H9 (cell line): ENCODE measurements at regions not wholly inside any gene's neighbourhood (a gene's known extent, or its start where the extent isn't known, plus 50 kb on each side); places are given as distances from the start of the nearest gene placed in this dataset.

Experiments
- DNase-seq: peaks from one replicate; pipeline ENCODE4 v3.0.0-alpha.2; 2017
- H2AFZ ChIP-seq: one replicate; pipeline ENCODE4 v1.6.1; 2013; ENCODE audit warnings: mild to moderate bottlenecking, low read length, control low read depth, moderate library complexity
- H2AK5ac ChIP-seq: 2 replicates; pipeline ENCODE4 v1.6.1; 2013; ENCODE audit warnings: low read length, control low read depth, mixed read lengths; ENCODE audit not compliant: insufficient read length
- H2BK120ac ChIP-seq: one replicate; pipeline ENCODE4 v1.6.1; 2013; ENCODE audit warnings: low read depth, mild to moderate bottlenecking, low read length, control low read depth, inconsistent platforms; ENCODE audit not compliant: poor library complexity, severe bottlenecking
- H2BK12ac ChIP-seq: 2 replicates; pipeline ENCODE4 v1.6.1; 2013; ENCODE audit warnings: low read length, control low read depth, mixed read lengths, low read depth; ENCODE audit not compliant: insufficient read length
- H2BK15ac ChIP-seq: 2 replicates; pipeline ENCODE4 v1.6.1; 2013; ENCODE audit warnings: low read depth, low read length, control low read depth
- H2BK20ac ChIP-seq: one replicate; pipeline ENCODE4 v1.6.1; 2013; ENCODE audit warnings: low read depth, mild to moderate bottlenecking, low read length, control low read depth, inconsistent platforms; ENCODE audit not compliant: poor library complexity, severe bottlenecking
- H2BK5ac ChIP-seq: 2 replicates; pipeline ENCODE4 v1.6.1; 2013; ENCODE audit warnings: low read length, control low read depth, mixed read lengths; ENCODE audit not compliant: insufficient read length
- H3K14ac ChIP-seq: 2 replicates; pipeline ENCODE4 v1.6.1; 2013; ENCODE audit warnings: low read length, control low read depth; ENCODE audit not compliant: insufficient read depth
- H3K18ac ChIP-seq: 2 replicates; pipeline ENCODE4 v1.6.1; 2013; ENCODE audit warnings: low read depth, mild to moderate bottlenecking, mixed read lengths, low read length, control low read depth; ENCODE audit not compliant: insufficient read length
- H3K23ac ChIP-seq: 2 replicates; pipeline ENCODE4 v1.6.1; 2013; ENCODE audit warnings: low read length, control low read depth, mixed read lengths, low read depth; ENCODE audit not compliant: insufficient read length
- H3K23me2 ChIP-seq: 2 replicates; pipeline ENCODE4 v1.6.1; 2013; ENCODE audit warnings: low read depth, mild to moderate bottlenecking, mixed read lengths, low read length, control low read depth; ENCODE audit not compliant: insufficient read length, poor library complexity, severe bottlenecking
- H3K27ac ChIP-seq: 2 replicates; pipeline ENCODE4 v1.5.1; 2013; ENCODE audit warnings: low read length, control low read depth, mixed read lengths, low read depth; ENCODE audit not compliant: insufficient read length
- H3K27me3 ChIP-seq: 2 replicates; pipeline ENCODE4 v1.6.1; 2013; ENCODE audit warnings: low read length, control low read depth, inconsistent platforms; ENCODE audit not compliant: insufficient read depth
- H3K4ac ChIP-seq: 2 replicates; pipeline ENCODE4 v1.6.1; 2013; ENCODE audit warnings: low read depth, mild to moderate bottlenecking, control low read depth, inconsistent platforms, low read length, moderate library complexity
- H3K4me1 ChIP-seq: 2 replicates; pipeline ENCODE4 v1.6.1; 2013; ENCODE audit warnings: low read length, control low read depth, inconsistent platforms; ENCODE audit not compliant: insufficient read depth
- H3K4me2 ChIP-seq: 2 replicates; pipeline ENCODE4 v1.6.1; 2013; ENCODE audit warnings: low read length, control low read depth, mixed read lengths; ENCODE audit not compliant: insufficient read length, insufficient read depth
- H3K56ac ChIP-seq: 2 replicates; pipeline ENCODE4 v1.6.1; 2013; ENCODE audit warnings: low read depth, mild to moderate bottlenecking, mixed read lengths, low read length, control low read depth; ENCODE audit not compliant: insufficient read length
- H3K79me1 ChIP-seq: 2 replicates; pipeline ENCODE4 v1.6.1; 2013; ENCODE audit warnings: low read depth, mild to moderate bottlenecking, moderate library complexity, low read length, control low read depth, inconsistent platforms; ENCODE audit not compliant: insufficient read depth, poor library complexity, severe bottlenecking
- H3K79me2 ChIP-seq: 2 replicates; pipeline ENCODE4 v1.6.1; 2013; ENCODE audit warnings: low read length, control low read depth, inconsistent platforms; ENCODE audit not compliant: insufficient read depth
- H3K9ac ChIP-seq: 2 replicates; pipeline ENCODE4 v1.6.1; 2013; ENCODE audit warnings: low read length, control low read depth, mixed read lengths; ENCODE audit not compliant: insufficient read length; ENCODE audit errors: extremely low read depth
- H3K9me3 ChIP-seq: one replicate; pipeline ENCODE4 v1.6.1; 2013; ENCODE audit warnings: low read depth, low read length, inconsistent platforms; ENCODE audit not compliant: control insufficient read depth
- H3T11ph ChIP-seq: one replicate; pipeline ENCODE4 v1.6.1; 2013; ENCODE audit warnings: mild to moderate bottlenecking, low read length, control low read depth, inconsistent platforms
- H4K20me1 ChIP-seq: one replicate; pipeline ENCODE4 v1.6.1; 2013; ENCODE audit not compliant: control insufficient read depth, insufficient read length, insufficient read depth
- H4K5ac ChIP-seq: 2 replicates; pipeline ENCODE4 v1.6.1; 2013; ENCODE audit warnings: low read depth, mild to moderate bottlenecking, mixed read lengths, low read length, control low read depth; ENCODE audit not compliant: insufficient read length
- H4K8ac ChIP-seq: replicated peaks from 2 replicates; pipeline ENCODE4 v1.6.1; 2013; ENCODE audit warnings: low read length, control low read depth, mixed read lengths, low read depth; ENCODE audit not compliant: insufficient read length
- H4K91ac ChIP-seq: 2 replicates; pipeline ENCODE4 v1.6.1; 2013; ENCODE audit warnings: low read depth, mild to moderate bottlenecking, moderate library complexity, mixed read lengths, low read length, control low read depth; ENCODE audit not compliant: insufficient read length
- H3K27ac Mint-ChIP-seq, 3 experiments: 2 replicates in 2 of 3; 3 replicates in 1 of 3; pipeline ENCODE4 v1.8.0; 2020 to 2021; ENCODE audit warnings: mixed read lengths in 3 of 3, mild to moderate bottlenecking in 1 of 3, moderate library complexity in 1 of 3
- H3K27me3 Mint-ChIP-seq: 2 replicates; pipeline ENCODE4 v1.8.0; 2021; ENCODE audit warnings: low read depth, mild to moderate bottlenecking, moderate library complexity, mixed read lengths
- H3K36me3 Mint-ChIP-seq, 3 experiments: 2 replicates in 2 of 3; 3 replicates in 1 of 3; pipeline ENCODE4 v1.8.0; 2020 to 2021; ENCODE audit warnings: low read depth in 3 of 3, mixed read lengths in 3 of 3; ENCODE audit not compliant: insufficient read depth in 1 of 3
- H3K4me1 Mint-ChIP-seq, 2 experiments: 2 replicates each; pipeline ENCODE4 v1.8.0; 2020; ENCODE audit warnings: mixed read lengths in 2 of 2
- H3K4me3 Mint-ChIP-seq, 2 experiments: 2 replicates in 1 of 2; 3 replicates in 1 of 2; pipeline ENCODE4 v1.8.0; 2020 to 2021; ENCODE audit warnings: mild to moderate bottlenecking in 2 of 2, mixed read lengths in 2 of 2, moderate library complexity in 1 of 2
- H3K9me3 Mint-ChIP-seq, 2 experiments: 2 replicates in 1 of 2; 3 replicates in 1 of 2; pipeline ENCODE4 v1.8.0; 2020; ENCODE audit warnings: mild to moderate bottlenecking in 2 of 2, mixed read lengths in 2 of 2, moderate library complexity in 1 of 2
- WGBS: extraction: QIAGEN DNeasy Blood & Tissue Kit; methylation state at CpG from one replicate; pipeline ENCODE4 v1.1.7; 2013; ENCODE audit warnings: missing lambda C conversion rate, low lambda C conversion rate, mixed read lengths; ENCODE audit not compliant: insufficient read length; ENCODE audit errors: extremely low coverage; 5-methylcytosine and 5-hydroxymethylcytosine counted together
- TF ChIP-seq, protein P1 (sequence below): fragments of 200-600 bp; sonication (generic); conservative IDR thresholded peaks from 3 replicates; pipeline ENCODE4 v1.8.0; 2021; ENCODE audit warnings: antibody characterized with exemption, mild to moderate bottlenecking

DNA sequence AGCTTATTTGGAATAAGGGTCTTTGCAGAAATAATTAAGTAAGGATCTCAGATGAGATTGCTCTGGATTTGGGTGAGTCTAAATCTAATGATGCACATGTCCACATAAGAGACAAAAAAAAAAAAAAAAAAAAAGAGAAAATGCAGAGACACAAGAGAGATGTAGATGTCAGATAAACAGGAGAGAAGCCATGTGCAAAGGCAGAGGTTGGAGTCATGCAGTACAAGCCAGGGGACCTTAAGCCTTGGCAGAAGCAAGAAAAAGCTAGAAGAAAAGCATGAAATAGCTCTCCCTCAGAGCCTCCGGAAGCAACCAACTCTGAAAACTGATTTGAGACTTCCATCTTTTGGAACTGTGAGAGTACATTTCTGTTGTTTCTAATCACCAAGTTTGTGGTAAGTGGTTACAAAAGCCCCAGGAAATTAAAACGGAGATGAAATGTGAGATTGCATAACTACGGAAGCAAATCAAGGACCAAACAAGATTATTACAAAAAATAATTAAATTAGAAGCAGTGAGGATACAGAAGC is 1304.0 kb upstream of the SEL1L start:
- Histone ChIP-seq H2AFZ (no peak overlapping the region), H2BK15ac (no peak overlapping the region), H2BK20ac (no peak overlapping the region), H3K79me1 (no peaks in the 10 kb centered on the region), H3K18ac (no peak overlapping the region), H3K27ac (no peak overlapping the region), H3K9me3 (no peaks in the 10 kb centered on the region), H4K5ac (no peak overlapping the region), H3K14ac (no peak overlapping the region), H3K56ac (no peak overlapping the region), H4K91ac (no peak overlapping the region), H3K23ac (no peak overlapping the region), H2BK120ac (no peak overlapping the region), H3K79me2 (no peaks in the 10 kb centered on the region), H3K4me1 (no peaks in the 10 kb centered on the region), H3K9ac (no peak overlapping the region), H3K23me2 (no peaks in the 10 kb centered on the region), H3K4me2 (no peak overlapping the region), H4K20me1 (no peaks in the 10 kb centered on the region), H3K4ac (no peak overlapping the region), H4K8ac (no peak overlapping the region), H2BK12ac (no peak overlapping the region), H2BK5ac (no peak overlapping the region), H3K27me3 (no peaks in the 10 kb centered on the region), H3T11ph (no peak overlapping the region), H2AK5ac (no peak overlapping the region)
- Mint-ChIP-seq H3K36me3 (no peaks in the 10 kb centered on the region), H3K4me3 (no peak overlapping the region), H3K27me3 (no peaks in the 10 kb centered on the region), H3K4me1 (no peaks in the 10 kb centered on the region), H3K27ac (no peak overlapping the region), H3K9me3 (no peaks in the 10 kb centered on the region)
- no CpG with 5 or more reads among the region's 3 CpGs for WGBS
- no peak for DNase-seq
- TF ChIP-seq, protein P1, sequence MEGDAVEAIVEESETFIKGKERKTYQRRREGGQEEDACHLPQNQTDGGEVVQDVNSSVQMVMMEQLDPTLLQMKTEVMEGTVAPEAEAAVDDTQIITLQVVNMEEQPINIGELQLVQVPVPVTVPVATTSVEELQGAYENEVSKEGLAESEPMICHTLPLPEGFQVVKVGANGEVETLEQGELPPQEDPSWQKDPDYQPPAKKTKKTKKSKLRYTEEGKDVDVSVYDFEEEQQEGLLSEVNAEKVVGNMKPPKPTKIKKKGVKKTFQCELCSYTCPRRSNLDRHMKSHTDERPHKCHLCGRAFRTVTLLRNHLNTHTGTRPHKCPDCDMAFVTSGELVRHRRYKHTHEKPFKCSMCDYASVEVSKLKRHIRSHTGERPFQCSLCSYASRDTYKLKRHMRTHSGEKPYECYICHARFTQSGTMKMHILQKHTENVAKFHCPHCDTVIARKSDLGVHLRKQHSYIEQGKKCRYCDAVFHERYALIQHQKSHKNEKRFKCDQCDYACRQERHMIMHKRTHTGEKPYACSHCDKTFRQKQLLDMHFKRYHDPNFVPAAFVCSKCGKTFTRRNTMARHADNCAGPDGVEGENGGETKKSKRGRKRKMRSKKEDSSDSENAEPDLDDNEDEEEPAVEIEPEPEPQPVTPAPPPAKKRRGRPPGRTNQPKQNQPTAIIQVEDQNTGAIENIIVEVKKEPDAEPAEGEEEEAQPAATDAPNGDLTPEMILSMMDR: no peak
